Neutrophil (primary cell): ENCODE measurements at regions not wholly inside any gene's neighbourhood (a gene's known extent, or its start where the extent isn't known, plus 50 kb on each side); places are given as distances from the start of the nearest gene placed in this dataset.

ENCODE experiments used
- H3K27ac ChIP-seq: fragments of 200-600 bp; sonication (generic); 2 replicates; pipeline ENCODE4 v1.5.1; 2016; ENCODE audit warnings: mild to moderate bottlenecking, moderate library complexity
- H3K27me3 ChIP-seq: fragments of 200-600 bp; sonication (generic); 2 replicates; pipeline ENCODE4 v1.6.0; 2016; ENCODE audit warnings: mild to moderate bottlenecking
- H3K36me3 ChIP-seq: fragments of 200-600 bp; sonication (generic); 2 replicates; pipeline ENCODE4 v1.5.1; 2017
- H3K4me1 ChIP-seq, 2 experiments: fragments of 200-600 bp in 1 of 2; sonication (generic) in 1 of 2; 1 replicate in 1 of 2; 2 replicates in 1 of 2; pipeline versions ENCODE4 v1.5.1 to v1.6.1; 2013 to 2016; ENCODE audit warnings: low read depth in 1 of 2, low read length in 1 of 2, mild to moderate bottlenecking in 1 of 2, moderate library complexity in 1 of 2; ENCODE audit not compliant: control insufficient read depth in 1 of 2, insufficient read depth in 1 of 2
- H3K4me3 ChIP-seq, 2 experiments: fragments of 200-600 bp in 1 of 2; sonication (generic) in 1 of 2; 1 replicate in 1 of 2; 2 replicates in 1 of 2; pipeline ENCODE4 v1.5.1; 2013 to 2016; ENCODE audit warnings: low read depth in 1 of 2, low read length in 1 of 2, mild to moderate bottlenecking in 1 of 2, moderate library complexity in 1 of 2
- H3K9me3 ChIP-seq: fragments of 200-600 bp; sonication (generic); 2 replicates; pipeline ENCODE4 v1.5.1; 2016
- TF ChIP-seq, protein P1 (sequence below): fragments of 200-600 bp; sonication (generic); IDR thresholded peaks from 2 replicates; pipeline ENCODE4 v1.5.1; 2016; ENCODE audit warnings: antibody characterized with exemption

DNA sequence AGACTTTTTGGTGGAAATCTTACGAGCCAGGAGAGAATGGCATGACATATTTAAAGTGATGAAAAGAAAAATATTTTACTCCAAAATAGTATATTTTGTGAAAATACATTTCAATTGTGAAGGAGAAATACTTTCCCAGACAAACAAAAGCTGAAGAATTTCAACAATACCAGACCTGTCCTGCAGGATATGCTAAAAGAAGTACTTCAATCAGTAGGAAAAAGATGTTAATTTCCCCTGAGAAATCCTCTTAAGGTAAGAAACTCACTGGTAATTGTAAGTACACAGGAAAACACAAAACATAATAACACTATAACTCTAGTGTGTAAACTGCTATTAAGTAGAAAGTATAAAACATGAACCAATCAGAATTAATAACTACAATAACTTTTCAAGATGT lies 341.8 kb upstream of the GJE1 start:
- no peak overlapping the region for H3K4me3 ChIP-seq
- no peak overlapping the region for H3K27ac ChIP-seq
- TF ChIP-seq, protein P1, sequence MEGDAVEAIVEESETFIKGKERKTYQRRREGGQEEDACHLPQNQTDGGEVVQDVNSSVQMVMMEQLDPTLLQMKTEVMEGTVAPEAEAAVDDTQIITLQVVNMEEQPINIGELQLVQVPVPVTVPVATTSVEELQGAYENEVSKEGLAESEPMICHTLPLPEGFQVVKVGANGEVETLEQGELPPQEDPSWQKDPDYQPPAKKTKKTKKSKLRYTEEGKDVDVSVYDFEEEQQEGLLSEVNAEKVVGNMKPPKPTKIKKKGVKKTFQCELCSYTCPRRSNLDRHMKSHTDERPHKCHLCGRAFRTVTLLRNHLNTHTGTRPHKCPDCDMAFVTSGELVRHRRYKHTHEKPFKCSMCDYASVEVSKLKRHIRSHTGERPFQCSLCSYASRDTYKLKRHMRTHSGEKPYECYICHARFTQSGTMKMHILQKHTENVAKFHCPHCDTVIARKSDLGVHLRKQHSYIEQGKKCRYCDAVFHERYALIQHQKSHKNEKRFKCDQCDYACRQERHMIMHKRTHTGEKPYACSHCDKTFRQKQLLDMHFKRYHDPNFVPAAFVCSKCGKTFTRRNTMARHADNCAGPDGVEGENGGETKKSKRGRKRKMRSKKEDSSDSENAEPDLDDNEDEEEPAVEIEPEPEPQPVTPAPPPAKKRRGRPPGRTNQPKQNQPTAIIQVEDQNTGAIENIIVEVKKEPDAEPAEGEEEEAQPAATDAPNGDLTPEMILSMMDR, result no peak
- H3K36me3 ChIP-seq, result no peaks in the 10 kb centered on the region
- H3K4me1 ChIP-seq, result no peaks in the 10 kb centered on the region
- no peaks in the 10 kb centered on the region for H3K9me3 ChIP-seq
- H3K27me3 ChIP-seq, result no peaks in the 10 kb centered on the region

DNA sequence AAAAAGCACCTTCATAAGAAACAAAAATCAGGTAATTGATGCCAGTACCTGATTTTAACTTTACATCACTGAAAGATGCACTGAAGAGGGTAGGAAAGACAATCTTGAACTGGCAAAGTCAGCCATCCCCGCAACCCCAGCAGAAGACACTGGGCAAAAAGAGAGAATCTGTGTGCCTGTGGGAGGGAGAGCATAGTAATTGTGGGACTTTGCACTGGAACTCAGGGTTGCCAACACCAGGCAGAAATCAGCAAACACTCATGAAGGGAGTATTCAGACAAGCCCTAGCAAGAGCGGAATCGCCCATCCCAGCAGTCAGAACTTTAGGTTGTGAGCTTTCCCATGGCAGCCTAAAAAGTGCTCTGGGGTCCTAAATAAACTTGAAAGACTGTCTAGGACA lies 344.6 kb upstream of the GJE1 start:
- H3K27ac ChIP-seq, result no peak overlapping the region
- TF ChIP-seq, protein P1, result no peak

DNA sequence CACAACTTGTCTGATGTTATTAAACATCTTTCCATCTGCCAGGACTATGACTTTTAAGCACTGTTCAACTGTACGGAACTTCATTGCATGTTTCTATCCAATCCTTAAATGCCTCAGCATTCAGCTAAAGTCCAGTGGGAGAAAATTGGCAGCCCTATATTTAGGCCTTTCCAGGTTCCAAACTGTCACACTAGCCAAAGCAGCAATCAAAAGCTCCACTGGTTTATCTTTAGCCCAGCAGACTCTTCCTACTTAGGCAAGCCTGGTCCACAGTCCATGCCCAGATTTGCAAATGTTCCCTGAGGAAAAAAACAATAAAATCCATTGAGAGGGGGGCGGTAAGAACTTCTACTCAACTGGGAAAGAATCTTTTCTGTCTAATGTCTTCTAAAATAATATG lies 349.1 kb upstream of the GJE1 start:
- Histone ChIP-seq H3K27me3 (no peaks in the 10 kb centered on the region), H3K27ac (no peak overlapping the region)
- TF ChIP-seq, protein P1, result no peak

More for the DNA sequence above, 344.6 kb upstream of the GJE1 start:
- no peaks in the 10 kb centered on the region for H3K36me3 ChIP-seq
- H3K27me3 ChIP-seq, result no peaks in the 10 kb centered on the region
- H3K9me3 ChIP-seq, result peaks cover 6% of the 10 kb centered on the region
- H3K4me3 ChIP-seq, result no peak overlapping the region
- H3K4me1 ChIP-seq, result no peaks in the 10 kb centered on the region

DNA sequence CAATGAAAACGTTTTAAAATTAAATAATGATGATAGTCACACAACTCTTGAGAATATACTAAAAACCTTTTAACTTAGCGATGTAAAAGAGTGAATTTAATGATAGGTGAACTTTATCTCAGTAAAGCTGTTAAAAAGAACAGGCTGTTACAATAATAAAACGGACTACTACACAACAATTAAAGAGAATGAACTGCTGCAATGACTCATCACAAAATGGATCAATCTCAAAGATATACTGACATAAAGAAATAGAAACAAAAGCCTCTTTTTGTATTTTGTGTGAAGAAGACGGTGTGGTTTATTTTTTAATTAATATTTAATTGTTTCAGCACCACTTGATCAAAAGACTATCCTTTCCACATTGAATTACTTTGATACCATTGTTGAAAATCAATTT lies 352.4 kb upstream of the GJE1 start:
- H3K27me3 ChIP-seq, result no peaks in the 10 kb centered on the region
- no peaks in the 10 kb centered on the region for H3K36me3 ChIP-seq
- TF ChIP-seq, protein P1, result no peak
- H3K4me1 ChIP-seq, result no peaks in the 10 kb centered on the region
- no peak overlapping the region for H3K27ac ChIP-seq
- no peak overlapping the region for H3K4me3 ChIP-seq
- peaks cover 6% of the 10 kb centered on the region for H3K9me3 ChIP-seq

More for the DNA sequence above, 349.1 kb upstream of the GJE1 start:
- Histone ChIP-seq H3K9me3 (peaks cover 6% of the 10 kb centered on the region), H3K36me3 (no peaks in the 10 kb centered on the region), H3K4me1 (no peaks in the 10 kb centered on the region), H3K4me3 (no peak overlapping the region)

DNA sequence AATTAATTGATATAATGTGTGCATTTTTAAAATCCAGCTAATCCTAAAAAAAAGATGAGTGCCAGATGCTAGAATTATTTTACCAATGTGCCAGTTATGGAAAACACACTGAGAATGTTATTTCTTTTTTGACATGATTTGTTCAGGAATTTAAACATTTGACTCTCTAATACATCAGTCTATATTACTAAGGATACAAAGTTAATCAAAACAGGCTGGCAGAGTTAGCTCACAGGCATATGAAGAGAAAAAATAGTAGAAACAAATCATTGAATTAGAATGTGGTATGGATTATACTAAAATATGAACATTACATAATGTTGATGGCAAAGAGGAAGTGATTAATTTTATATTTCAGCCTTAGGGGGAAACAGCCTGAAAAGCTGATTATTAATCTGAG lies 368.3 kb upstream of the GJE1 start:
- no peak overlapping the region for H3K27ac ChIP-seq
- H3K36me3 ChIP-seq, result no peaks in the 10 kb centered on the region
- no peaks in the 10 kb centered on the region for H3K27me3 ChIP-seq
- no peaks in the 10 kb centered on the region for H3K4me1 ChIP-seq
- TF ChIP-seq, protein P1, result no peak
- H3K9me3 ChIP-seq, result no peaks in the 10 kb centered on the region
- H3K4me3 ChIP-seq, result no peak overlapping the region

DNA sequence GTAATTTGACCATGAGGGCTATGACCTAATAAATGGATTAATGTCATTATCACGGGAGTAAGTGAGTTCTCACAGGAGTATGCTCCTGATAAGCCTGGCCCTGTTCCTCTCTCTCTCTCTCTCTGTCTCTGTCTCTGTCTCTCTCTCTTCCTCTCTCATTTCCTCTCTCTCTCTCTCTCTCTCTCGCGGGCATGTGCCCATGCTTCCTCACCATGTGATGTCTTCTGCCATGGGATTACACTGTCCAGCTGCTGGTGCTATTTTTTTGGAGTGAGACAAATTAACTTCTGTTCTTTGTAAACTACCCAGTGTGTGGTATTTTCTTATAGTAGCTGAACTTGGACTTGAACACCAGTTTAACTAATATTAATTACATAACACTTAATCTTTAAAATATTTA lies 374.3 kb upstream of the GJE1 start:
- H3K4me3 ChIP-seq, result no peak overlapping the region
- no peaks in the 10 kb centered on the region for H3K36me3 ChIP-seq
- no peak overlapping the region for H3K27ac ChIP-seq
- H3K9me3 ChIP-seq, result no peaks in the 10 kb centered on the region
- TF ChIP-seq, protein P1, result no peak
- no peaks in the 10 kb centered on the region for H3K27me3 ChIP-seq
- H3K4me1 ChIP-seq, result no peaks in the 10 kb centered on the region
